A549 (cell line): ENCODE measurements at regions not wholly inside any gene's neighbourhood (a gene's known extent, or its start where the extent isn't known, plus 50 kb on each side); places are given as distances from the start of the nearest gene placed in this dataset.

Experiments
- ATAC-seq, 2 experiments: fragments of 200-7000 bp in 1 of 2; fragments of >200 bp in 1 of 2; cut with Nextera tagmentation in 1 of 2; cut with Tn5 transposase in 1 of 2; 3 replicates each; pipeline versions ENCODE4 v1.8.0 to v1.9.1; 2018 to 2020; ENCODE audit warnings: mild to moderate bottlenecking in 1 of 2, moderate library complexity in 1 of 2
- CTCF ChIA-PET: fragments of 300-600 bp; sonication (Branson Sonifier 250); formaldehyde crosslinking; extraction: SDS; loops from one replicate; lab custom pipeline; 2021; ENCODE audit warnings: antibody characterized with exemption, inconsistent platforms; lab: Yijun Ruan, JAX
- POLR2A ChIA-PET: fragments of 350-600 bp; formaldehyde crosslinking; extraction: SDS; loops from one replicate; lab custom pipeline; 2021; ENCODE audit warnings: antibody characterized with exemption, inconsistent platforms; lab: Yijun Ruan, JAX
- DNase-seq, 2 experiments: peaks; one replicate each; pipeline versions ENCODE4 v3.0.0 to v3.0.0-alpha.2; 2011 to 2016; ENCODE audit warnings: low read depth in 1 of 2, low spot score in 1 of 2
- FAIRE-seq: peaks from 2 replicates; lab custom pipeline; 2011; peaks lifted over from hg19 to GRCh38; lab: Jason Lieb, UNC
- H3K27ac ChIP-seq, 2 experiments: fragments of >200 bp; sonication (Bioruptor Twin); formaldehyde crosslinking; 3 replicates each; pipeline ENCODE4 v1.5.1; 2016 to 2017
- H3K4me1 ChIP-seq: fragments of >200 bp; sonication (Bioruptor Twin); formaldehyde crosslinking; 3 replicates; pipeline ENCODE4 v1.6.1; 2016
- H3K4me2 ChIP-seq: fragments of >200 bp; sonication (Bioruptor Twin); formaldehyde crosslinking; 3 replicates; pipeline ENCODE4 v1.6.1; 2016
- H3K4me3 ChIP-seq: fragments of >200 bp; sonication (Bioruptor Twin); formaldehyde crosslinking; 3 replicates; pipeline ENCODE4 v1.5.1; 2016
- H3K9me3 ChIP-seq: fragments of >200 bp; sonication (Bioruptor Twin); formaldehyde crosslinking; 3 replicates; pipeline ENCODE4 v1.6.1; 2016
- ATOH8 ChIP-seq: fragments of 250-450 bp; sonication (Bioruptor Pico); IDR thresholded peaks from 2 replicates; pipeline ENCODE4 v1.5.0; 2020; ENCODE audit warnings: low read depth, mild to moderate bottlenecking, moderate library complexity
- BHLHE40 ChIP-seq: IDR thresholded peaks from 2 replicates; pipeline ENCODE4 v1.6.1; 2012; ENCODE audit warnings: low read depth, low read length, inconsistent platforms
- CBX2 ChIP-seq: fragments of 200-600 bp; sonication (generic); IDR thresholded peaks from 2 replicates; pipeline ENCODE4 v1.6.1; 2016; ENCODE audit warnings: low read depth, mild to moderate bottlenecking, borderline replicate concordance
- CHD2 ChIP-seq: fragments of 150-350 bp; IDR thresholded peaks from 2 replicates; pipeline ENCODE4 v1.6.1; 2014; ENCODE audit warnings: low read length; ENCODE audit not compliant: partially characterized antibody
- E2F6 ChIP-seq: IDR thresholded peaks from 2 replicates; pipeline ENCODE4 v1.6.1; 2012; ENCODE audit warnings: low read depth, borderline replicate concordance
- EHMT2 ChIP-seq: fragments of 200-600 bp; sonication (generic); IDR thresholded peaks from 2 replicates; pipeline ENCODE4 v1.6.1; 2016; ENCODE audit warnings: antibody characterized with exemption, low read depth, mild to moderate bottlenecking, moderate library complexity
- EP300 ChIP-seq, 2 experiments: fragments of >200 bp; sonication (Bioruptor Twin); formaldehyde crosslinking; IDR thresholded peaks; 2 replicates in 1 of 2; 3 replicates in 1 of 2; pipeline ENCODE4 v1.6.1; 2016 to 2017
- GATA3 ChIP-seq: IDR thresholded peaks from 2 replicates; pipeline ENCODE4 v1.6.1; 2012; ENCODE audit warnings: borderline replicate concordance
- HEYL ChIP-seq: fragments of 250-450 bp; sonication (Bioruptor Pico); IDR thresholded peaks from 2 replicates; pipeline ENCODE4 v1.8.0; 2021; ENCODE audit warnings: mild to moderate bottlenecking, moderate library complexity
- HOXA7 ChIP-seq: fragments of 250-450 bp; sonication (Bioruptor Pico); IDR thresholded peaks from 2 replicates; pipeline ENCODE4 v1.5.0; 2020; ENCODE audit warnings: mild to moderate bottlenecking, moderate library complexity
- JUN ChIP-seq, 2 experiments: fragments of >200 bp; sonication (Bioruptor Twin); formaldehyde crosslinking; IDR thresholded peaks; 2 replicates in 1 of 2; 3 replicates in 1 of 2; pipeline ENCODE4 v1.6.1; 2016 to 2017
- JUNB ChIP-seq: fragments of >200 bp; sonication (Bioruptor Twin); formaldehyde crosslinking; IDR thresholded peaks from 2 replicates; pipeline ENCODE4 v1.6.1; 2016
- KDM1A ChIP-seq: fragments of 200-600 bp; sonication (generic); IDR thresholded peaks from 2 replicates; pipeline ENCODE4 v1.6.1; 2016; ENCODE audit warnings: low read depth, mild to moderate bottlenecking
- KDM5A ChIP-seq: fragments of 200-600 bp; sonication (generic); IDR thresholded peaks from 2 replicates; pipeline ENCODE4 v1.6.1; 2016; ENCODE audit warnings: antibody characterized with exemption, mild to moderate bottlenecking
- MAZ ChIP-seq: fragments of 150-350 bp; IDR thresholded peaks from 2 replicates; pipeline ENCODE4 v1.6.1; 2014; ENCODE audit warnings: antibody characterized with exemption, low read depth, low read length, borderline replicate concordance
- MYC ChIP-seq: IDR thresholded peaks from 2 replicates; pipeline ENCODE4 v1.6.1; 2012; ENCODE audit warnings: mild to moderate bottlenecking, inconsistent platforms, low read length, improper control_type of control experiment, borderline replicate concordance
- NFE2L2 ChIP-seq: fragments of 150-350 bp; conservative IDR thresholded peaks from 2 replicates; pipeline ENCODE4 v1.6.1; 2014; ENCODE audit warnings: low read length
- NR3C1 ChIP-seq: fragments of >200 bp; sonication (Bioruptor Twin); formaldehyde crosslinking; IDR thresholded peaks from 3 replicates; pipeline ENCODE4 v1.6.1; 2017
- PHF8 ChIP-seq: fragments of 200-600 bp; sonication (generic); IDR thresholded peaks from 2 replicates; pipeline ENCODE4 v1.6.1; 2016; ENCODE audit warnings: low read depth, mild to moderate bottlenecking, antibody characterized with exemption, moderate library complexity, borderline replicate concordance
- POLR2A ChIP-seq: IDR thresholded peaks from 2 replicates; pipeline ENCODE4 v1.6.1; 2012; ENCODE audit warnings: mild to moderate bottlenecking, low read length
- RARB ChIP-seq: fragments of 250-450 bp; sonication (Bioruptor Pico); IDR thresholded peaks from 2 replicates; pipeline ENCODE4 v1.8.0; 2021; ENCODE audit warnings: mild to moderate bottlenecking, moderate library complexity
- RCOR1 ChIP-seq: fragments of 150-350 bp; IDR thresholded peaks from 2 replicates; pipeline ENCODE4 v1.6.1; 2014; ENCODE audit warnings: antibody characterized with exemption, low read length, low read depth
- RNF2 ChIP-seq: fragments of 200-600 bp; sonication (generic); IDR thresholded peaks from 2 replicates; pipeline ENCODE4 v1.6.1; 2016; ENCODE audit warnings: low read depth, mild to moderate bottlenecking, antibody characterized with exemption, moderate library complexity, borderline replicate concordance
- SREBF2 ChIP-seq: fragments of 450-650 bp; IDR thresholded peaks from 2 replicates; pipeline ENCODE4 v1.6.1; 2014; ENCODE audit warnings: mild to moderate bottlenecking, moderate library complexity
- USF2 ChIP-seq: fragments of 450-650 bp; IDR thresholded peaks from 2 replicates; pipeline ENCODE4 v1.6.1; 2014; ENCODE audit warnings: antibody characterized with exemption
- ZFP36 ChIP-seq: fragments of 450-650 bp; IDR thresholded peaks from 2 replicates; pipeline ENCODE4 v1.6.1; 2014; ENCODE audit warnings: borderline replicate concordance; ENCODE audit not compliant: partially characterized antibody
- ZNF302 ChIP-seq: fragments of 250-450 bp; sonication (Bioruptor Pico); IDR thresholded peaks from 2 replicates; pipeline ENCODE4 v1.9.0; 2021; ENCODE audit warnings: inconsistent platforms, mild to moderate bottlenecking, moderate library complexity
- ZSCAN20 ChIP-seq: fragments of 250-450 bp; sonication (Bioruptor Pico); IDR thresholded peaks from 2 replicates; pipeline ENCODE4 v1.8.0; 2022; ENCODE audit warnings: mild to moderate bottlenecking, moderate library complexity
- WGBS: methylation state at CpG from one replicate; pipeline ENCODE4 v1.1.6; 2017; ENCODE audit errors: missing lambda C conversion rate; 5-methylcytosine and 5-hydroxymethylcytosine counted together
- TF ChIP-seq, protein P1 (sequence below): fragments of >200 bp; sonication (Bioruptor Twin); formaldehyde crosslinking; IDR thresholded peaks from 3 replicates; pipeline ENCODE4 v1.5.1; 2016

GRCh38 chr6:139641376-139641775 lies 266.9 kb upstream of the CITED2 start:
- no peak for DNase-seq

GRCh38 chr6:139640921-139641320 lies 266.5 kb upstream of the CITED2 start:
- H3K27ac ChIP-seq, result no peak overlapping the region
- no peak for TF ChIP-seq ZNF302 (CRISPR knock-in tag)
- no peak for TF ChIP-seq ZFP36
- TF ChIP-seq CHD2, result no peak
- TF ChIP-seq GATA3, result no peak
- no peak for TF ChIP-seq BHLHE40
- TF ChIP-seq MAZ, result no peak
- TF ChIP-seq ATOH8, result no peak
- TF ChIP-seq SREBF2, result no peak
- TF ChIP-seq RCOR1, result no peak
- TF ChIP-seq RARB, result no peak
- no peak for TF ChIP-seq EP300 (IDR thresholded peaks at IDR 0.05)
- 90% methylated on average over 4 of the region's 4 CpGs for WGBS
- no peaks in the 10 kb centered on the region for H3K9me3 ChIP-seq
- H3K4me1 ChIP-seq, result no peaks in the 10 kb centered on the region
- ChIA-PET CTCF (no interaction called here), POLR2A (no interaction called here)
- DNase-seq (no peak), ATAC-seq (no peak), FAIRE-seq (no peak)
- H3K4me2 ChIP-seq, result no peak overlapping the region
- no peak overlapping the region for H3K4me3 ChIP-seq

More at GRCh38 chr6:139641376-139641775, 266.9 kb upstream of the CITED2 start:
- ChIA-PET POLR2A (no interaction called here), CTCF (no interaction called here)
- no peak for FAIRE-seq
- no peak overlapping the region for H3K27ac ChIP-seq
- H3K4me2 ChIP-seq, result no peak overlapping the region
- H3K4me1 ChIP-seq, result no peaks in the 10 kb centered on the region
- no peaks in the 10 kb centered on the region for H3K9me3 ChIP-seq
- ATAC-seq, result no peak
- 94% methylated on average over 3 of the region's 3 CpGs for whole genome bisulfite sequencing
- TF ChIP-seq EP300 (IDR thresholded peaks at IDR 0.05) (no peak), JUN (IDR thresholded peaks at IDR 0.05) (no peak), RNF2 (no peak), MYC (no peak), EHMT2 (no peak), POLR2A (no peak), JUNB (no peak), HEYL (CRISPR knock-in tag) (no peak), ZSCAN20 (no peak), KDM5A (no peak), NFE2L2 (no peak), PHF8 (no peak)
- TF ChIP-seq, all 56 proteins: peak for 0
- H3K4me3 ChIP-seq, result no peak overlapping the region

DNA sequence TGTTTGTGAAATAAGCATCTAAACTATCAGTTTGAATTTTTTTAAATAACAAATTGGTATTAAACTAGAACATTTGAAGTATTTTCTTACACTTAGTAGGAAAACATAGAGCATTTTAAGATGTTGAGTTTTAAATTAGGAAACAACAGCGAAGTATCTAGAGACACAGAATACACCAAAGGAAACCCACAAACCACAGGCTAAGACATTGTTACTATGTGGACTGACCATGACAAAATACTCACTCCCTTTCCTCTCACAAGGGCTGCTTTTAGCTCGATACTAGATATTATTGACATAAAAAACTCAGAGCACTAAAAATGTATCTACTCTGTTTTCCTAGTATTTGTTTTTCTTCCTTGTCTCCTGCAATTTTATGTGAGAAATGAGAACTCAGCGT lies 266.0 kb upstream of the CITED2 start:
- ChIA-PET POLR2A (no interaction called here), CTCF (no interaction called here)
- H3K4me3 ChIP-seq, result no peak overlapping the region
- ATAC-seq, result no peak
- WGBS, result 80% methylated on average over 3 of the region's 3 CpGs
- no peak for TF ChIP-seq ZNF302 (CRISPR knock-in tag)
- TF ChIP-seq MYC, result no peak
- no peak for TF ChIP-seq NR3C1
- no peak overlapping the region for H3K4me2 ChIP-seq
- FAIRE-seq, result no peak
- H3K9me3 ChIP-seq, result no peaks in the 10 kb centered on the region
- H3K27ac ChIP-seq, result no peak overlapping the region
- DNase-seq, result no peak
- H3K4me1 ChIP-seq, result no peaks in the 10 kb centered on the region

GRCh38 chr6:139639507-139639906 lies 265.1 kb upstream of the CITED2 start:
- 83% methylated on average over 5 of the region's 5 CpGs for WGBS
- Histone ChIP-seq H3K4me2 (no peak overlapping the region), H3K9me3 (no peaks in the 10 kb centered on the region), H3K27ac (no peak overlapping the region), H3K4me3 (no peak overlapping the region), H3K4me1 (no peaks in the 10 kb centered on the region)
- no peak for FAIRE-seq
- no peak for ATAC-seq
- ChIA-PET CTCF (no interaction called here), POLR2A (no interaction called here)
- no peak for DNase-seq
- TF ChIP-seq, protein P1, sequence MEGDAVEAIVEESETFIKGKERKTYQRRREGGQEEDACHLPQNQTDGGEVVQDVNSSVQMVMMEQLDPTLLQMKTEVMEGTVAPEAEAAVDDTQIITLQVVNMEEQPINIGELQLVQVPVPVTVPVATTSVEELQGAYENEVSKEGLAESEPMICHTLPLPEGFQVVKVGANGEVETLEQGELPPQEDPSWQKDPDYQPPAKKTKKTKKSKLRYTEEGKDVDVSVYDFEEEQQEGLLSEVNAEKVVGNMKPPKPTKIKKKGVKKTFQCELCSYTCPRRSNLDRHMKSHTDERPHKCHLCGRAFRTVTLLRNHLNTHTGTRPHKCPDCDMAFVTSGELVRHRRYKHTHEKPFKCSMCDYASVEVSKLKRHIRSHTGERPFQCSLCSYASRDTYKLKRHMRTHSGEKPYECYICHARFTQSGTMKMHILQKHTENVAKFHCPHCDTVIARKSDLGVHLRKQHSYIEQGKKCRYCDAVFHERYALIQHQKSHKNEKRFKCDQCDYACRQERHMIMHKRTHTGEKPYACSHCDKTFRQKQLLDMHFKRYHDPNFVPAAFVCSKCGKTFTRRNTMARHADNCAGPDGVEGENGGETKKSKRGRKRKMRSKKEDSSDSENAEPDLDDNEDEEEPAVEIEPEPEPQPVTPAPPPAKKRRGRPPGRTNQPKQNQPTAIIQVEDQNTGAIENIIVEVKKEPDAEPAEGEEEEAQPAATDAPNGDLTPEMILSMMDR, result no peak
- TF ChIP-seq EHMT2, result no peak
- TF ChIP-seq CBX2, result no peak
- TF ChIP-seq KDM1A, result no peak
- TF ChIP-seq HOXA7 (CRISPR knock-in tag), result no peak
- no peak for TF ChIP-seq ZSCAN20
- no peak for TF ChIP-seq USF2
- TF ChIP-seq JUN (IDR thresholded peaks at IDR 0.05), result no peak
- no peak for TF ChIP-seq E2F6
- no peak for TF ChIP-seq ATOH8
